ELR (cell line): ENCODE measurements at regions not wholly inside any gene's neighbourhood (a gene's known extent, or its start where the extent isn't known, plus 50 kb on each side); places are given as distances from the start of the nearest gene placed in this dataset.
A peak's percentile ranks its signal among the peaks of the same experiment; 100 is the strongest.
"Not testable (repeated sequence)": the region's sequence is repeated elsewhere in the genome, so short reads cannot be mapped to it uniquely, and the experiment has no call there.

Experiments
- DNase-seq: peaks from one replicate; pipeline ENCODE4 v3.0.0-alpha.2; 2015; ENCODE audit warnings: low read depth

GRCh38 chr3:71961891-71962290, 176.9 kb upstream of the PROK2 start:
- no peak for DNase-seq

DNA sequence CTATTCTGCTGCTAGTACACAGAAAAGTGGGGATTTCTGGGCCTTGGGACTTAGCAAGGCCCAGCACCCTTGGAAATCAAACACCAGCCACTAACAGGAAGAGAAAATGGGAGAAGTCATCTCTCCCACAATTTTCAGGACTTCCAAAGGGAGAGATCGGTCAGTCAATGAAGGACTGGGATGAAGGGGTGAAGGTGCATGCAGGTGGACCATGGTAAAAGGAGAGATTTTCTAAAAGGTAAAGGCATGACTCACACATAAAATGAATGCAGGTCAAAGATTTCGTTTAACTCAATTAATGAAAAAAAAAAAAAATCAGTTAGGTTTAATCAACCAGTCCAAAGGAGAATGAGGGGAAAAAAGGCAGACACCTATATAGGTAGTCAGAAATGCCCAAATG, 176.4 kb upstream of the PROK2 start:
- DNase-seq, result no peak

GRCh38 chr3:71958533-71958932, 173.6 kb upstream of the PROK2 start:
- DNase-seq, result no peak

DNA sequence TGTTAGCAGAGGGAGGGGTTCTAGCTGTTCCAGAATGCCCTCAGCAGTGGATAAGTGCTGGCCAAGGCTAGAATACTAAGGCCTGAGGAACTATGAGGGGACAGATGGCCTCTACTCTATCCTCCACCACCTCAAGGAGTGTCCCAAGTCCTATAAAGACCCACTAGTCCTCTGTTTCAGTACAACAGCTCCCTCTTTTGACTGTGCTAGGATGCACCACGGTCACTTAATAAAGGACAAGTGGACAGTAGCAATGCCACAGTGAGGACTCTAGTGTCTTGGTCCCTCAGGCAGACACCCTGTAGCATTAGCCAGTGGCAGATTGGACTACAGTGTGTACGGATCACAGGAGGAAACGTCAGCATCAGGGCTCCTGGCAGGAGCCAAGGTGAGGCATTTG, 171.8 kb upstream of the PROK2 start:
- DNase-seq, result no peak

GRCh38 chr3:71956069-71956340, 171.1 kb upstream of the PROK2 start:
- DNase-seq, result no peak

GRCh38 chr3:71955240-71956068, 170.5 kb upstream of the PROK2 start:
- peak; percentile 76 for DNase-seq

DNA sequence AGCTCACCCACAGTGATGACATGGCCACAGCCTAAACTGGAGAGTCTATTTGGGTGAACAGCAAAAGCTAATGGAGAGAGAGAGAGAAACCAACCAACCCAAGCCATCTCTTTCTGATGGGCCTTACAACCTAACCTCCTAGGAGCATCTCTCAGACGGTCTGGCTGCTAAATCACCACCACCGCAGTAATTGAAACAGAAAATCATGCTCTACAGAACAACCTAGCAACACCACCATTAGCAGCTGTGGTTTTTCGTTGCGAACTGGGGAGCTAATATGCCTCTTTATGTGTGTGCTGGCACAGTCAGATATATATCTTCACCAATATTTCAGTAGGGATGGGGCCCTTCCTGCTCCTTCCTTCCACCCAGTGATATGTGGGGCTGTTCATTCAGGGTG, 166.9 kb upstream of the PROK2 start:
- no peak for DNase-seq

DNA sequence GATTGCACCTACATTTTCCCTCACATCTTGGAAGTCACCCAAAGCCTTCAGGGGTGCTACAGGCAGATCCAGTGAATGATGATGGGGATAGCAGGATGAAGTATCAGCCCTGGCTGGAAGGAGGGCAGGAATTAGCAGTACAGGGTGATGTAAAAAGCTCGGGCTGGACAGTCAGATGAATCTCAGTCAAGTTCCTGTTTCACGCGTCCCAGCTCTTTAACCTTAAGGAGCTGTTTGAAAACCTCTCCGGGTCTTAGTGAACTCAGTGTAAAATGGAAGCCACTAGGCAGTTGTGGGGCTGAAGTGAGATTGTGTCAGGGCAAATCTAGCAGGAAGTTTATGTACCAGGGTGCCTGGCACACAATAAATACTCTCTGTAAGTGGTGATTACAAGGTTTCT, 166.4 kb upstream of the PROK2 start:
- DNase-seq, result no peak

- no peak for DNase-seq
Observed at GRCh38 chr3:71949442-71949841, 164.5 kb upstream of the PROK2 start.

DNA sequence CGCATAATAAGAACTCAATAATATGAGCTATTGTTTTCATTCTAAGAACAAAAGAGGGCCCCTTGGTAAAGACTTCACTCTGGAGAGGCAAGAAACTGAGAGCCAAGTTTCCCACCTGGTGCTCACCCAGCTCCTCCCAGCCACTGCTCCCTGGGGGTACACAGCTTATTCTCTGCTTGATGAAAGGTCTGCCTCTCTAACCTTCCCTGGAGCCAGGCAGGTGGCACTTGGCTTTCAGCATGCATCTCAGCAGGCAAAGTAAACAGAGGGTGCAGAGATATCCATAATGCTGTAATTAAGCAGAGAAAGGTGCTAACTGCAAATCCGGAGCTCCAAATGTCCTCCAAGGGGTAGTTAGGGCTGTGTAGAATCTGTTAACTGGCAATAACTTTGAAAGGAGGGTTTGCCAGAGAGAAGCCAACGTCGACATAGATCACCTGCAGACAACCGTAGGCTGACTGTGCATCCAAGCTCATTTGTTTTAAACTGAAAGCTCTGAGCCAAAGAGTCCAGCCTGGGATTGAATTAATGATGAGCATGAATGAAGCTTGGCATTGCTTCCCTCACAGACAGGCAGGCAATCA, 159.6 kb upstream of the PROK2 start:
- no peak for DNase-seq

DNA sequence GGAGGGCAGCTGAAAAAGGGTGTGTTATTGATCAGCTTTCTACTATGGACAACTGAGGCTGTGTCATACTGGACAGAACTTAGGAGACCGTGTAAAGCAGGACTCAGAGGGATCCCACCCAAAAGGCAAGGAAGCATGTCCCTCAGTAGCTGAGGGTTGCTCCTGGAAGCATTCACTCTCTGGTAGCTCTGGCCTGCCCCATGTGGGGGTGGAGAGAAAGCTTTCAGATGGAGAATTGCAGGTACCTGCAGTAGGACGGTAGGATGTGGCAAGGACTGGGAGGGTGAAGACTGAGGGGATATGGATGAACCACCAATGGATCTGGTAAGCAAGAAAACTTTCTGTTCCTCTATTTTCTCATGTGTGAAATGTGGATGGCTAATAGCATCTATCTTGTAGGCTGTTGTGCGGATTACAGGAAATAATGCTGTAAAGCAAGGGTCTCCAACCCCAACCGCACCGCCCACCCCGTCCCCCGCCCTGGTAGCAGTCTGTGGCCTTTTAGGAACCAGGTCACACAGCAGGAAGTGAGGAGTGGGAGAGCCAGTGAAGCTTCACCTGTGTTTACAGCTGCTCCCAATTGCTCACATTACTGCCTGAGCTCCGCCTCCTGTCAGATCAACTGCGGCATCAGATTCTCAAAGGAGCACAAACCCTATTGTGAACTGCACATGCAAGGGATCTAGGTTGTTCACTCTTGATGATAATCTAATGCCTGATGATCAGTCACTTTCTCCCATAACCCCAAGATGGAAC, 157.7 kb upstream of the PROK2 start:
- DNase-seq, result no peak

- DNase-seq, result no peak
Observed at GRCh38 chr3:71940486-71940885, 155.5 kb upstream of the PROK2 start.

DNA sequence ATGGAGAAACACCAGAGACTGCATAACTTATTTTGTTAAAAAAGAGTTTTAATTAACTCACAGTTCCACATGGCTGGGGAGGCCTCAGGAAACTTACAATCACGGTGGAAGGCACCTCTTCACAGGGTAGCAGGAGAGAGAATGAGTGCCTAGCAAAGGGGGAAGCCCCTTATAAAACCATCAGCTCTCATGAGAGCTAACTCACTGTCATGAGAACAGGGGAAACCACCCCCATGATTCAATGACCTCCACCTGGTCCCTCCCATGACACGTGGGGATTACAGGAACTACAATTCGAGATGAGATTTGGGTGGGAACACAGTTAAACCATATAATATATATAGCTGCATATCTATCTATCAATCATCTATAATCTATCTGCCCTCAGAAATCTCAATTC, 153.1 kb upstream of the PROK2 start:
- DNase-seq, result not testable (repeated sequence)

GRCh38 chr3:71936681-71937080, 151.7 kb upstream of the PROK2 start:
- DNase-seq, result no peak

GRCh38 chr3:71934520-71935270, 149.7 kb upstream of the PROK2 start:
- no peak for DNase-seq

- DNase-seq, result no peak
Observed at GRCh38 chr3:71931922-71932321, 147.0 kb upstream of the PROK2 start.

DNA sequence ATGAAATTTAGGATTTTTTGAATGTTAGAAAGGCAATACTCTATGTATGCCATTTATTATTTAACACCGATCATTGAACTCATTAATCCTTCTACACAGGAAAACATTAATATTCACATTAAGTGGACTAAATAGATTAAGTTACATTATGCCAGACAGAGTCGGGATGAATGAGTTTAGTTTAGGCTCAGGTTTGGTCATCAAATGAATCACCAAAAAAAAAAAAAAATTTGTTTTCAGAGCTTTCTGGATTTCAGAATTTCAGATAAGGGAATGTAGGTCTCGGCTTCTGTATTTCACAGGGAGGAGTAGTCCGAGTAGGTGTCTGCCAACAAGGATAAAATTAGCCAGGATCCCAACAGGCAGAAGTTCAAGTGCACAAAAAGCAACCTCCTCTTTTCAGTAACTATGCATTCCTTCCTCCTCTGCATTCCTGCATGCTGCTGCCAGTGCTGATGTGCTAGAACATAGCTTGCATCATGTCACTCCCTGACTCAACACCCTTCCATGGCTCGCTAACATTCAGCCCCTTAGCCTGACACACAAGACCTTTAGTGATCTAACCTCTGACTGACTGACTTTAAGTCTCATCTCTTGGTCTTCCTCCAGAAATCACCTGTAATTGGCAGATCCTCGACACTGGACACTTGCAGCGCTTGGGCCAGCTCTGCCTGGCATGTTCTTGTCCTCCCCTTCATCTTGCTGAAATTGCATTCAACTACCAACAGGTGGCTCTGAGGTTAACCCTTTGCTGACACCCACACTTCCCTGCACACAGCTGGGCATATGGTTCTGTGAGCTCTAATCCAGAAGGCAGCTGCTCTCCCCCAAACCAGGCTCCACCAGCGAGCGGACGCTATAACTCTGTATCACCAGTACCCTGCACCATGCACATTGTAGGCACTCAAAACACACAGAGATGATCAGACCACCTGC, 145.4 kb upstream of the PROK2 start:
- peak; percentile 29 for DNase-seq

- no peak for DNase-seq
Observed at GRCh38 chr3:71928212-71928611, 143.3 kb upstream of the PROK2 start.

GRCh38 chr3:71927505-71928066, 142.6 kb upstream of the PROK2 start:
- no peak for DNase-seq

GRCh38 chr3:71926616-71927015, 141.7 kb upstream of the PROK2 start:
- no peak for DNase-seq

DNA sequence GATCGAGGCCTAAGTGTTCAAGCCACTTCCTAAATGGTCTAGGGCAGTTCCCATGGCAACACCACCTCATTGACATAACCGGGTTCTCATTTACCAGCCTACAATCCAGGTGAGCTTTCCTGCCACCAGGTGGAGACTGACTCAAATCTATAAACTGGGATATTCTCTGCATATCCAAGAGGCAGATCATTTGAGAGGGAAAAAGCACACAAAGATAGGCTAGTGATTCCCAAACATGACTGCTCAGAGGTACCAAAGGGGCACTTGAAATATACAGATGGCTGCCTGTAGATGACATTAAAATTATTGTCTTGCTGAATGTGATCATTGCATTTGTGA, 141.3 kb upstream of the PROK2 start:
- peak; percentile 24 for DNase-seq
